Neuronal stem cell (in vitro differentiated cells): ENCODE measurements at regions not wholly inside any gene's neighbourhood (a gene's known extent, or its start where the extent isn't known, plus 50 kb on each side); places are given as distances from the start of the nearest gene placed in this dataset.

Experiments used
- DNase-seq: peaks from one replicate; pipeline ENCODE4 v3.0.0-alpha.2; 2013; ENCODE audit warnings: low spot score
- H2AFZ ChIP-seq: one replicate; pipeline ENCODE4 v1.6.1; 2013; ENCODE audit warnings: mild to moderate bottlenecking, low read length, inconsistent platforms
- H2AK5ac ChIP-seq: 2 replicates; pipeline ENCODE4 v1.6.1; 2013; ENCODE audit warnings: low read depth, mild to moderate bottlenecking, inconsistent platforms, low read length, moderate library complexity, mixed read lengths
- H2BK120ac ChIP-seq: 2 replicates; pipeline ENCODE4 v1.6.1; 2013; ENCODE audit warnings: low read depth, mild to moderate bottlenecking, inconsistent platforms, low read length, moderate library complexity, mixed read lengths
- H2BK12ac ChIP-seq: one replicate; pipeline ENCODE4 v1.6.1; 2013; ENCODE audit warnings: low read length, inconsistent platforms
- H2BK15ac ChIP-seq: 2 replicates; pipeline ENCODE4 v1.6.1; 2013; ENCODE audit warnings: mild to moderate bottlenecking, low read length, inconsistent platforms, mixed read lengths
- H2BK5ac ChIP-seq: one replicate; pipeline ENCODE4 v1.6.1; 2013; ENCODE audit warnings: inconsistent platforms, mild to moderate bottlenecking, low read length, moderate library complexity
- H3K14ac ChIP-seq: one replicate; pipeline ENCODE4 v1.6.1; 2013; ENCODE audit warnings: low read length, inconsistent platforms
- H3K18ac ChIP-seq: 2 replicates; pipeline ENCODE4 v1.6.1; 2013; ENCODE audit warnings: low read length, inconsistent platforms
- H3K23ac ChIP-seq: 2 replicates; pipeline ENCODE4 v1.6.1; 2013; ENCODE audit warnings: low read depth, mild to moderate bottlenecking, mixed read lengths, low read length, inconsistent platforms; ENCODE audit not compliant: poor library complexity
- H3K27ac ChIP-seq: replicated peaks from 3 replicates; pipeline ENCODE4 v1.5.1; 2013; ENCODE audit warnings: low read length, inconsistent platforms
- H3K27me3 ChIP-seq, 3 experiments: 2 replicates each; pipeline ENCODE4 v1.6.1; 2013; ENCODE audit warnings: low read length in 3 of 3, mild to moderate bottlenecking in 2 of 3, inconsistent platforms in 1 of 3, low read depth in 1 of 3, mixed read lengths in 1 of 3, moderate library complexity in 1 of 3; ENCODE audit not compliant: control insufficient read depth in 3 of 3, insufficient read depth in 3 of 3
- H3K36me3 ChIP-seq, 2 donors: replicated peaks in 1 of 2; 2 replicates each; pipeline ENCODE4 v1.6.1; 2013; ENCODE audit warnings: low read length in 2 of 2; ENCODE audit not compliant: control insufficient read depth in 2 of 2, insufficient read depth in 2 of 2
- H3K4ac ChIP-seq: 2 replicates; pipeline ENCODE4 v1.6.1; 2013; ENCODE audit warnings: inconsistent platforms, mild to moderate bottlenecking, low read length, moderate library complexity
- H3K4me1 ChIP-seq, 2 donors: 1 replicate in 1 of 2; 2 replicates in 1 of 2; pipeline ENCODE4 v1.6.1; 2013; ENCODE audit warnings: low read length in 2 of 2, low read depth in 1 of 2; ENCODE audit not compliant: control insufficient read depth in 2 of 2, insufficient read depth in 1 of 2
- H3K4me2 ChIP-seq: one replicate; pipeline ENCODE4 v1.6.1; 2013; ENCODE audit warnings: mild to moderate bottlenecking, low read length, inconsistent platforms; ENCODE audit not compliant: insufficient read depth, poor library complexity, severe bottlenecking
- H3K4me3 ChIP-seq, 2 donors: 2 replicates each; pipeline ENCODE4 v1.5.1; 2013; ENCODE audit warnings: low read length in 2 of 2, mild to moderate bottlenecking in 2 of 2, inconsistent platforms in 1 of 2, moderate library complexity in 1 of 2
- H3K79me1 ChIP-seq: one replicate; pipeline ENCODE4 v1.6.1; 2013; ENCODE audit warnings: low read depth, mild to moderate bottlenecking, inconsistent platforms, low read length, moderate library complexity
- H3K9ac ChIP-seq: one replicate; pipeline ENCODE4 v1.6.1; 2013; ENCODE audit warnings: mild to moderate bottlenecking, low read depth, low read length, inconsistent platforms; ENCODE audit not compliant: poor library complexity
- H3K9me3 ChIP-seq, 2 donors: replicated peaks in 1 of 2; 2 replicates each; pipeline versions ENCODE3 to v1.6.1; 2013; ENCODE audit warnings: low read length in 2 of 2, mild to moderate bottlenecking in 2 of 2, inconsistent platforms in 1 of 2, low read depth in 1 of 2, mixed read lengths in 1 of 2, moderate library complexity in 1 of 2; ENCODE audit not compliant: control insufficient read depth in 2 of 2, insufficient read depth in 1 of 2
- H4K8ac ChIP-seq: one replicate; pipeline ENCODE4 v1.6.1; 2013; ENCODE audit warnings: low read depth, mild to moderate bottlenecking, inconsistent platforms, low read length, moderate library complexity
- H4K91ac ChIP-seq: one replicate; pipeline ENCODE4 v1.6.1; 2013; ENCODE audit warnings: low read length, low read depth, mild to moderate bottlenecking, inconsistent platforms; ENCODE audit not compliant: poor library complexity
- WGBS, 2 donors: extraction: QIAGEN DNeasy Blood & Tissue Kit; methylation state at CpG; one replicate each; pipeline ENCODE4 v1.1.7; 2013; ENCODE audit warnings: missing lambda C conversion rate in 2 of 2, mixed read lengths in 1 of 2; ENCODE audit not compliant: insufficient read length in 2 of 2, insufficient replicate concordance in 1 of 2; ENCODE audit errors: extremely low coverage in 2 of 2; 5-methylcytosine and 5-hydroxymethylcytosine counted together

DNA sequence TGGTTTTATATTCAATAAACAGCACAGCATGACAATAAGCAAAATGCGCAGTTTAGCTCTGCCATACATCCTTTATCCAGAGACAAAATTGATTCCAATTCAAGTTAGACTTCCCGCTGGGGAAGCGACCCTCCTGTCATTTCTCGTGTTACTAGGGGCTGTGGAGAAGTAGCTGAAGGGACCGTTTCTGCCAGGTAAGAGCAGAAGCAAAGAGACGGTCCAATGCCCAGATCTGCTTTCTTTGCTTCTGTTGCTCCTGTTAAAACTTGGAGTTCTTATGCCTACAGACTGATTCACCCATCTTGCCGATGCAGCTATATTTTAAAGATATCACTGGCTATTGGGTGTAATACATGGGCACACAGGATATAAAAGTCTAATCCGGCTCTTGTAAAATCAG is 156.8 kb upstream of the AVPR1A start:
- Histone ChIP-seq H2BK120ac (no peak overlapping the region), H3K36me3 (no peaks in the 10 kb centered on the region), H3K4me1 (no peaks in the 10 kb centered on the region), H3K4me2 (no peak overlapping the region), H3K27me3 (no peaks in the 10 kb centered on the region), H3K23ac (no peak overlapping the region), H3K4ac (no peak overlapping the region), H3K14ac (no peak overlapping the region), H2BK12ac (no peak overlapping the region), H2AK5ac (no peak overlapping the region), H3K18ac (no peak overlapping the region), H3K27ac (no peak overlapping the region), H2AFZ (no peak overlapping the region), H3K9me3 (peaks cover 0 to 3% of the 10 kb centered on the region in 2 donors), H4K8ac (no peak overlapping the region), H4K91ac (no peak overlapping the region), H3K9ac (no peak overlapping the region), H3K4me3 (no peak overlapping the region), H3K79me1 (no peaks in the 10 kb centered on the region), H2BK15ac (no peak overlapping the region), H2BK5ac (no peak overlapping the region)
- no CpG with 5 or more reads among the region's 8 CpGs for WGBS, 2 donors
- no peak for DNase-seq

DNA sequence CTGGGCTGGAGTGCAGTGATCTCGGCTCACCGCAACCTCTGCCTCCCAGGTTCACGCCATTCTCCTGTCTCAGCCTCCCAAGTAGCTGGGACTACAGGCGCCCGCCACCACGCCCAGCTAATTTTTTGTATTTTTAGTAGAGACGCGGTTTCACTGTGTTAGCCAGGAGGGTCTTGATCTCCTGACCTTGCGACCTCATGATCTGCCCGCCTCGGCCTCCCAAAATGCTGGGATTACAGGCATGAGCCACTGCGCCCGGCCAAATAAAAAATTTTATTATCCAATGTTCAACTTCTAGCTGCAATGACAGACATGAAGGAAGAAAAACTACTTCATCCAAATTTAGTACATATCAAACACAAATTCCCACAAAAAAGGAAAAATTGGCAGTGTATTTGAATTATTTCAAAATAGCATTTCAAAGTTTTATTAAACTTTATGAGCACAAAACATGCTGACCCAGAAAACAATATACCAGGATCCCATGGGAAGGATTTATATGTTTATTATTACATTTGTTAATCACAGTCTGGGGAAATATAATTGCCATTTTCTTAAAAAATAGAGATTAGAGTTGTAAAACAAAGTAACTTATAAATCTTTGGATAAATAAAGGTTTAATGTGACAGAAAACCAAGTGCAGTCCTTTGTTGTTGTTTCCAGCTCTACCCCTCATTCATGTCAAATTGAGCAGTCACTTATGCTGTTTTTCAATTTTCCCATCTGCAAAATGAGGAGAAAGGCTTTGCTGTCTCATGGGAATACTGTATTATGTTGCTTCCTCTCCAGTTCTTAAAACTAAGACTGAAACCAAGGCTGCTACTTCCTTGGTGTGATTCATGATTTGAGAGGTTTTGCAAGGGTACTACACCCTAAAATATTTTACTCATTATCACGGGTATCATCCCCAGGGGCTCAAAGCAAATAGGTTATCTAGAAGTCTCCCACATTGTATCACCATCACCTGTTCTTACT is 155.2 kb upstream of the AVPR1A start:
- Histone ChIP-seq H3K4ac (no peak overlapping the region), H3K23ac (no peak overlapping the region), H2AK5ac (no peak overlapping the region), H3K4me3 (no peak overlapping the region), H4K91ac (no peak overlapping the region), H4K8ac (no peak overlapping the region), H3K27ac (no peak overlapping the region), H3K79me1 (no peaks in the 10 kb centered on the region), H2AFZ (no peak overlapping the region), H3K36me3 (no peaks in the 10 kb centered on the region), H3K18ac (no peak overlapping the region), H2BK120ac (no peak overlapping the region), H2BK12ac (no peak overlapping the region), H2BK5ac (no peak overlapping the region), H3K4me2 (no peak overlapping the region), H3K4me1 (no peaks in the 10 kb centered on the region), H2BK15ac (no peak overlapping the region), H3K27me3 (no peaks in the 10 kb centered on the region), H3K9me3 (peaks cover 0 to 3% of the 10 kb centered on the region in 2 donors), H3K14ac (no peak overlapping the region), H3K9ac (no peak overlapping the region)
- WGBS, 2 donors, result no CpG with 5 or more reads among the region's 14 CpGs
- DNase-seq, result no peak

DNA sequence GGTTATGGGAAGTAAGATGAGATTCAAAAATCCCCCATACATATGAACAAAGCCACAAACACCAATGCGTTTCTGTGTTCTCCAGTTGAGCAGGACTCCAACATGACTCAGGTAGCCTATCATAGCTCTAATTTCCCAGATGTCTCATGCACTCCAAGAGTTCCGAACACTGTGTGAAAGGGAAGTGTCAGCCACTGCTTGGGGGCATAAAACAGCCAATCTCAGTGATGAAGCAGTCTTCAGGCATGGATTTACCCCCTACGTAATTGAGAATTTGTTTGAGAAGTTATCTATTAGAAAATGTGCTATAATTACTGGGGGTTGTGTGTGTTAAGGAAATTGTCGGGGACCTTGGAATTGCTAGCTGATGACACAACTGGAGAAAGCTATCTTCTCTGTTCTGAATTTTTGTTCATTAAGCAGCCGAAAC is 153.9 kb upstream of the AVPR1A start:
- H2BK12ac ChIP-seq, result no peak overlapping the region
- no peak overlapping the region for H3K14ac ChIP-seq
- no peaks in the 10 kb centered on the region for H3K4me1 ChIP-seq
- no peaks in the 10 kb centered on the region for H3K79me1 ChIP-seq
- H2AFZ ChIP-seq, result no peak overlapping the region
- no peak overlapping the region for H3K23ac ChIP-seq
- H3K4ac ChIP-seq, result no peak overlapping the region
- no peak for DNase-seq
- H3K27me3 ChIP-seq, result no peaks in the 10 kb centered on the region
- no CpG with 5 or more reads among the region's 5 CpGs for WGBS, 2 donors
- no peaks in the 10 kb centered on the region for H3K36me3 ChIP-seq
- no peak overlapping the region for H4K91ac ChIP-seq
- peaks cover 0 to 1% of the 10 kb centered on the region in 2 donors for H3K9me3 ChIP-seq
- H2BK5ac ChIP-seq, result no peak overlapping the region
- no peak overlapping the region for H3K9ac ChIP-seq
- no peak overlapping the region for H3K4me3 ChIP-seq
- H2BK120ac ChIP-seq, result no peak overlapping the region
- no peak overlapping the region for H2BK15ac ChIP-seq
- no peak overlapping the region for H2AK5ac ChIP-seq
- no peak overlapping the region for H3K4me2 ChIP-seq
- H3K18ac ChIP-seq, result no peak overlapping the region
- H4K8ac ChIP-seq, result no peak overlapping the region
- no peak overlapping the region for H3K27ac ChIP-seq

DNA sequence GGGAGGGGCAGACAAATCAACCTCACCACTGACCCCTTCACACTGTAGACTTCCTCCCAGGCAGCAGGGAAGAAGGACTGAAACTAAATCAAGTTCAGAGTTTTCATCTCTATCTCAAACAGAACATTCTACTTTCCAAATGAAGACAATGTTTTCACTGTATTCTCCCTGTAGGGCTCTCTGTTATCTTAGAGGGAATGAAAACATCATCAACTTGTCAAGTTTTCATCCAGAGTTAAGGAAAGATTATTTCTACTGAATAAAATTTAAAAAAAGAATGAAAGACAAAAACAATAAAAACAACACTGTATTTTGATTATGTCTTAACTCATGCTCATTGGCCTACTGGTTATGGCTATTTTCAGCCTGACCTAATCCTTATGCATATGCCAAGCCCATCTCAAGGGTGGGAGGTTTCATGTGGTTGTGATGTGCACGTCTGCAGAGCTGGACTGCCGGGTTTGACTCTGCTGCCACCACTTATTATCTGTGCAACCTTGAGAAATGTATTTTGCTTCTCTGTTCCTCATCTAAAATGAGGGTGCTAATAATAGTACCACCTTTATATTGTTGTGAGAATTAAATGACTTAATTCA is 152.0 kb upstream of the AVPR1A start:
- no peak overlapping the region for H3K4me3 ChIP-seq
- no peak overlapping the region for H4K91ac ChIP-seq
- H3K4me1 ChIP-seq, result no peaks in the 10 kb centered on the region
- no peak overlapping the region for H2AFZ ChIP-seq
- no peaks in the 10 kb centered on the region for H3K9me3 ChIP-seq
- H3K27me3 ChIP-seq, result no peaks in the 10 kb centered on the region
- WGBS, 2 donors, result no CpG with 5 or more reads among the region's 2 CpGs
- no peak for DNase-seq
- H3K9ac ChIP-seq, result no peak overlapping the region
- H2BK120ac ChIP-seq, result no peak overlapping the region
- H3K36me3 ChIP-seq, result no peaks in the 10 kb centered on the region
- no peaks in the 10 kb centered on the region for H3K79me1 ChIP-seq
- H3K27ac ChIP-seq, result no peak overlapping the region
- H2AK5ac ChIP-seq, result no peak overlapping the region
- no peak overlapping the region for H4K8ac ChIP-seq
- no peak overlapping the region for H3K18ac ChIP-seq
- no peak overlapping the region for H3K4me2 ChIP-seq
- H3K14ac ChIP-seq, result no peak overlapping the region
- H2BK5ac ChIP-seq, result no peak overlapping the region
- no peak overlapping the region for H2BK15ac ChIP-seq
- no peak overlapping the region for H2BK12ac ChIP-seq
- H3K4ac ChIP-seq, result no peak overlapping the region
- H3K23ac ChIP-seq, result no peak overlapping the region
